ENCODE measurements at regions not wholly inside any gene's neighbourhood (a gene's known extent, or its start where the extent isn't known, plus 50 kb on each side); places are given as distances from the start of the nearest gene placed in this dataset.

DNA sequence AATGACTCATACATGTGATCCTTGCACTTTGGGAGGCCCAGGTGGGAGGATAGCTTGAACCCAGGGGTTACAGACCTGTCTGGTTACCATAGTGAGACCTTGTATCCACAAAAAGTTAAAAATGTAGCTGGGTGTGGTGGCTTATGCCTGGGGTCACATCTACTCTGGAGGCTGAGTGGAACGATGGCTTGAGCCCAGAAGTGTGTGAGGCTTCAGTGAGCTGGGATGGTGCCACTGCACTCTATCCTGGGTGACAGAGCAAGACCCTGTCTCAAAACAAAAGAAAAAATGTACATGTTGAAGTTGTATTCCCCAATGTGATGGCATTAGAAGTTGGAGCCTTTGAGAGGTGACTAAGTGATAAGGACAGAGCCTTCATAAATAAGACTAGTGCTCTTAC, 409.4 kb upstream of the PABPC4L start:
- Histone ChIP-seq H3K27me3 (ENCODE audit: insufficient read depth, low read length) (no peaks in the 10 kb centered on the region), H4K20me1 (ENCODE audit: insufficient read depth) (no peaks in the 10 kb centered on the region; the same call in 1 of the 2 replicates), H3K4me2 (ENCODE audit: low read length) (no peak overlapping the region), H3K79me2 (ENCODE audit: insufficient read depth, low read length) (no peaks in the 10 kb centered on the region), H3K9ac (ENCODE audit: low read length) (no peak overlapping the region), H3K4me3 (replicated peaks in 1 of 2; ENCODE audit: low read depth in 1 of 2, low read length in 2 of 2) (no peak overlapping the region), H3K9me3 (ENCODE audit: control insufficient read depth in 1 of 2, insufficient read depth in 1 of 2, low read depth in 1 of 2, low read length in 2 of 2) (no peaks in the 10 kb centered on the region), H3K9me2 (ENCODE audit: insufficient read depth) (no peaks in the 10 kb centered on the region), H3K4me1 (ENCODE audit: control insufficient read depth in 1 of 2, insufficient read depth in 2 of 2, low read length in 2 of 2) (no peaks in the 10 kb centered on the region), H2AFZ (ENCODE audit: low read depth, low read length, poor library complexity, severe bottlenecking) (no peak overlapping the region), H3K36me3 (ENCODE audit: control insufficient read depth in 1 of 2, insufficient read depth in 2 of 2, low read length in 2 of 2) (no peaks in the 10 kb centered on the region), H3K27ac (ENCODE audit: low read depth, low read length) (no peak overlapping the region)
- intact Hi-C loops (cut with micrococcal nuclease) = no loop called here
- no peak for TF ChIP-seq SRF (IDR thresholded peaks at IDR 0.05; ENCODE audit: low read depth)
- TF ChIP-seq, protein P1, sequence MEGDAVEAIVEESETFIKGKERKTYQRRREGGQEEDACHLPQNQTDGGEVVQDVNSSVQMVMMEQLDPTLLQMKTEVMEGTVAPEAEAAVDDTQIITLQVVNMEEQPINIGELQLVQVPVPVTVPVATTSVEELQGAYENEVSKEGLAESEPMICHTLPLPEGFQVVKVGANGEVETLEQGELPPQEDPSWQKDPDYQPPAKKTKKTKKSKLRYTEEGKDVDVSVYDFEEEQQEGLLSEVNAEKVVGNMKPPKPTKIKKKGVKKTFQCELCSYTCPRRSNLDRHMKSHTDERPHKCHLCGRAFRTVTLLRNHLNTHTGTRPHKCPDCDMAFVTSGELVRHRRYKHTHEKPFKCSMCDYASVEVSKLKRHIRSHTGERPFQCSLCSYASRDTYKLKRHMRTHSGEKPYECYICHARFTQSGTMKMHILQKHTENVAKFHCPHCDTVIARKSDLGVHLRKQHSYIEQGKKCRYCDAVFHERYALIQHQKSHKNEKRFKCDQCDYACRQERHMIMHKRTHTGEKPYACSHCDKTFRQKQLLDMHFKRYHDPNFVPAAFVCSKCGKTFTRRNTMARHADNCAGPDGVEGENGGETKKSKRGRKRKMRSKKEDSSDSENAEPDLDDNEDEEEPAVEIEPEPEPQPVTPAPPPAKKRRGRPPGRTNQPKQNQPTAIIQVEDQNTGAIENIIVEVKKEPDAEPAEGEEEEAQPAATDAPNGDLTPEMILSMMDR (IDR thresholded peaks at IDR 0.05 in 2 of 3, conservative IDR thresholded peaks at IDR 0.05 in 1 of 3; ENCODE audit: borderline replicate concordance in 1 of 3, insufficient read depth in 1 of 3, low read depth in 2 of 3, low read length in 2 of 3) = no peak
- no peak for TF ChIP-seq ZNF274 (IDR thresholded peaks at IDR 0.05; ENCODE audit: low read depth, low read length)
- no peak for TF ChIP-seq CBX3 (IDR thresholded peaks at IDR 0.05; ENCODE audit: low read depth)
- no peak for TF ChIP-seq CEBPB (IDR thresholded peaks at IDR 0.05; ENCODE audit: low read depth)
- no peak for TF ChIP-seq SP1 (IDR thresholded peaks at IDR 0.05; ENCODE audit: low read depth)
- TF ChIP-seq, protein P2, sequence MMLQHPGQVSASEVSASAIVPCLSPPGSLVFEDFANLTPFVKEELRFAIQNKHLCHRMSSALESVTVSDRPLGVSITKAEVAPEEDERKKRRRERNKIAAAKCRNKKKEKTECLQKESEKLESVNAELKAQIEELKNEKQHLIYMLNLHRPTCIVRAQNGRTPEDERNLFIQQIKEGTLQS (IDR thresholded peaks at IDR 0.05) = no peak
- TF ChIP-seq EZH2 (IDR thresholded peaks at IDR 0.05) = no peak
- no peak for TF ChIP-seq POLR2A (IDR thresholded peaks at IDR 0.05; ENCODE audit: borderline replicate concordance, extremely low read depth, insufficient read depth, insufficient read length)
- no peak for TF ChIP-seq FOSL1 (IDR thresholded peaks at IDR 0.05; ENCODE audit: low read depth)
- no peak for TF ChIP-seq EZH2phosphoT487 (IDR thresholded peaks at IDR 0.05; ENCODE audit: borderline replicate concordance)
- TF ChIP-seq ZFX (IDR thresholded peaks at IDR 0.05) = no peak
- TF ChIP-seq POLR2AphosphoS5 (IDR thresholded peaks at IDR 0.05; ENCODE audit: low read depth, low read length) = no peak
- no peak for TF ChIP-seq EGR1 (IDR thresholded peaks at IDR 0.05; ENCODE audit: low read depth)
- no peak for TF ChIP-seq YY1 (IDR thresholded peaks at IDR 0.05; ENCODE audit: extremely low read depth, insufficient replicate concordance, low read depth, low read length)
- TF ChIP-seq, protein P3, sequence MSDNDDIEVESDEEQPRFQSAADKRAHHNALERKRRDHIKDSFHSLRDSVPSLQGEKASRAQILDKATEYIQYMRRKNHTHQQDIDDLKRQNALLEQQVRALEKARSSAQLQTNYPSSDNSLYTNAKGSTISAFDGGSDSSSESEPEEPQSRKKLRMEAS (IDR thresholded peaks at IDR 0.05) = no peak
- ChIA-PET POLR2A (no interaction called here), RAD21 (ENCODE audit: low non-redundant PET in 1 of 2, low total read pairs in 2 of 2, uncharacterized antibody in 2 of 2, unreplicated experiment in 2 of 2) (no interaction called here), CTCF (no interaction called here)
- ATAC-seq (no peak), DNase-seq (ENCODE audit: low read depth, low spot score) (no peak)
- BruUV-seq (replicated peaks) = no TSS peak

All from HCT116 (cell line).